AG10803 (cell line): ENCODE measurements at regions not wholly inside any gene's neighbourhood (a gene's known extent, or its start where the extent isn't known, plus 50 kb on each side); places are given as distances from the start of the nearest gene placed in this dataset.
"Not testable (repeated sequence)": the region's sequence is repeated elsewhere in the genome, so short reads cannot be mapped to it uniquely, and the experiment has no call there.

ENCODE experiments used
- DNase-seq: peaks from one replicate; pipeline ENCODE4 v3.0.0; 2010; ENCODE audit warnings: low read depth
- H3K4me3 ChIP-seq: 2 replicates; pipeline ENCODE4 v1.5.1; 2011; ENCODE audit warnings: mild to moderate bottlenecking, low read length, control low read depth
- CTCF ChIP-seq: conservative IDR thresholded peaks from 2 replicates; pipeline ENCODE4 v1.5.1; 2011; ENCODE audit warnings: mild to moderate bottlenecking, low read length, control low read depth, inconsistent platforms

- DNase-seq: no peak
- no peak for TF ChIP-seq CTCF
- H3K4me3 ChIP-seq: no peak overlapping the region
Measured at GRCh38 chr4:170465429-170465828, 375.7 kb upstream of the AADAT start.

DNA sequence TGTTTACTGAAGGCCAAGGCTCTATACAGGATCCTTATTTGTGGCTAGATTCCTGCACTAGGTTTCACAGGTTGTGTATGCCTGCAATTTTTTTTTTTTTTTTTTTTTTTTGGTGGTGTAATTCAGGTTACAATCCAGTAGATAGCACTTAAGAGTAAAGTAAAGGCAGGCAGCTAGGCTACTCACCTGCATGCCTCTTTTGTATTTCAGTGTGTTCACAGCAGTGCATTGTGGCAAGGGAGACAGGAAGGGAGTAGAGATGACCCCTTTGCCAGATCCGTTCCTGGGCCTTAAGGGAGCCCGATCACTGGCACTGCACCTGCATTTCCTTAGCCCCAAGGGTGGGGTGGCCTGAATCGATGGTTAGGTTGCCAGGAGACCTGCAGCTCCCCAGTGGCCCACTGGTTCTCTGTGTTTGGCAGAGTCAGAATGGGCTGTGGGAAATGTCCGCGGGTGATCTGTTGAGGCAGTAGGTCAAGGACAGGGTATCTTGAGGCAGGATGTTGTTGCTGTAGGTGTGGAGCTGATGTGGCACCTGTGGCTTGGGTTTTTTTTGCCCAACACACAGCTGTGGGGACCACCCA is 374.9 kb upstream of the AADAT start:
- TF ChIP-seq CTCF: no peak
- DNase-seq: no peak
- no peak overlapping the region for H3K4me3 ChIP-seq

- DNase-seq: no peak
- no peak overlapping the region for H3K4me3 ChIP-seq
- TF ChIP-seq CTCF: no peak
Measured at GRCh38 chr4:170446782-170447181, 357.0 kb upstream of the AADAT start.

DNA sequence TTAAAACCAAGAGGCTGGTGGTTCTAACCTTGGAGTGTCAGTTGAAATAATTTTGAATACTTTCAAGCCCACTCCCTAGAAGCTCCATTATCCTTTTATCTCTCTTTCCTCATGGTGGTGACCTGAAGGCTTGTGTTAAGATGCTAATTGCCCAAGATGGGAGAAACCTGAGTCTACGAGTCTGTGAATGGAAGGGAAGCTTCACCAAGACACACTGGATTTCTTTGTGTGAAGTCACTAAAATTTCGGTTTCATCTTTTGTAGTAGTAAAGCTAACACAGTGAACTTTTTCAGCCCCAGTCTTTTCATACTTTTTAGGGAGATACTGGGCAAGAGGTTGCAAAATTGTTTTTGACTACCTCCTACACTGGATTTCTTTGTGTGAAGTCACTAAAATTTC is 351.4 kb upstream of the AADAT start:
- H3K4me3 ChIP-seq, DNase-seq: not testable (repeated sequence)

- DNase-seq: no peak
- no peak overlapping the region for H3K4me3 ChIP-seq
- no peak for TF ChIP-seq CTCF
Measured at GRCh38 chr4:170428929-170429328, 339.2 kb upstream of the AADAT start.

DNA sequence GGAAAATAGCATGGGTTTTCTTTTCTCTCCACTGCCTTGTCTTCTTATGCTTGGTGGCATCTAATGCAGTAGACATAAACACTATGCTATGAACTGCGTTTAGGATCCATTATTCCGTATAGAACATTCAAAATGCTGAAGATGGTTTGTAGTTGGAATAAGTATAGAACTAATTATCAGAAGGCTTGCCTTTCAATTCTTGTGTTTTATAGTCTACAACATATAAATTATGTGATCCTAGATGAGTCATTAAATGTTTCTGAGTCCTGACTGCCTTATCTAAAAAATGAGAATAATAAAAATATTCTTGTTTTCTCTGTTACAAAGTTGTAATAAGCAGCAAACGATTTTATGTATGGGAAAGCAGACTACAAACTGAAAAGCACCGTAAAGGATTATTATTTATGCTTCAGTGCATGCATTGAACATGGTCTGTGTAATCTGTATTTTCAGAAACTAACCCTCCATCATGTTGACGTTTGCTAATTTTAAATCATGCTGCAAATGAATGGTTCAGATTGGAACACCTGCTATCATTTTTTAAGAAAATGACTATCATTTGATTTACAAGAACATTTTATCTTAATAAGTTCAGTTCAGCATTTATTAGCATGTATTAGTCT is 335.9 kb upstream of the AADAT start:
- no peak overlapping the region for H3K4me3 ChIP-seq
- TF ChIP-seq CTCF: no peak
- DNase-seq: no peak

DNA sequence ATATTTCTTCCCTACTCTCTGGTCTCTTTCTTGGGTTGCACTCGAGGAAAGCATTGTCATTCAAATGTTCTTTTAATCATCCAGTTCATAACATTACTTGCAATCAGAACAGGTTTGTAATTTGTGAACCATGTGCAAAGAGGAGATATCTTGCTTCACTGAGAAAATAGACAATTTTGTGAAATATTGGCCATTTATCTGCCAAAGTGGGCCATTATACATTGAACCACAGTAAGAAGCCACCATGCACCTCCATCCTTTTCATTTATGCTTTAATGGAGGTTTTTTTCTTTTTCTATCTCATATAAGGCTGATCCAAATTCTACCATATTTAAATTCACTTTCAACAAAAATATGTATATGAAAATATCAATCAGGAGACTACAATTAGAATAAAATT is 335.3 kb upstream of the AADAT start:
- no peak overlapping the region for H3K4me3 ChIP-seq
- no peak for DNase-seq
- TF ChIP-seq CTCF: no peak
